GM21786 (cell line): ENCODE measurements at regions not wholly inside any gene's neighbourhood (a gene's known extent, or its start where the extent isn't known, plus 50 kb on each side); places are given as distances from the start of the nearest gene placed in this dataset.

Experiments
- ATAC-seq: cut with Tn5 transposase; IDR thresholded peaks from one replicate; pipeline ENCODE4 v1.9.1; 2021; ENCODE audit not compliant: unreplicated experiment

DNA sequence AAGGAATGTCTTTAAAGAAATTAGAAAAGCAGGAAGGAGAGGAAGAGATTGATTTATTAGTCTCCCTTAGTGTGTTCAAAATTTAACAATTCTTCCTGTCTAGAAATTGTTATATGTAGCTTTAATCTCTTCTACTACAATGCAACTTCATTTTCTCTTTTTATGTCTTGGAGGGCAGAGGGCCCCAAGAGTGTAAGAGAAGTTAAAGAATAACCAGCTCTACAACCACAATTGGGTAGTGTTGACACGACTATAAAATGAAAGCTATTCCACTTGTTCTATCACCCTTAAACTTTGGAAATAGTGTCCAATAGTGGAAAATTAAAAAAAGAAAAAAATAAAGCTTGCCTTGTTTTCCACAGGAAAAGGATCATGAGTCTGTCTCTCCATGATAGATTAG is 82.6 kb upstream of the DPYD start:
- no peak for ATAC-seq

GRCh38 chr1:98002288-98002687 is 81.5 kb upstream of the DPYD start:
- ATAC-seq, result no peak

- ATAC-seq, result no peak
Observed at GRCh38 chr1:98001764-98002163, 80.9 kb upstream of the DPYD start.

DNA sequence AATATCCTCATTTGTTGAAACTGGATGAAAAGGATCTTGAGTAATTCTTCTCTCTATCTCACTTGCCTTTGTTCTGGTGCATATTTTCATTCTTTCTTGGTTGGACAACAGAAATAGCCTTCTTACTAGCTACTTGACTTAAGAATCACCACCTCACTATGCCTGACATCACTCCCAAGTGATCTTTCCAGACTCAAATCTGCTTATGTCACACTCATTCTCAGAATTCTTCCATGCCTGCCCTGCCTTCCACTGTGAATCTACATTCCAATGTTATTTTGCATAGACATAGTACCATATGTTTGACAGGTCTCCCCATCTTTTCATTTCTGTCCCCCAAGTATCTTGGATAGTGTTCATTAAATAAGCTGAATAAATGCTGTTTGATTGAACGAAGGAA is 78.5 kb upstream of the DPYD start:
- ATAC-seq, result no peak

GRCh38 chr1:97996880-97997279 is 76.0 kb upstream of the DPYD start:
- ATAC-seq, result no peak

GRCh38 chr1:97989094-97989680 is 68.4 kb upstream of the DPYD start:
- no peak for ATAC-seq

GRCh38 chr1:97986041-97987005 is 65.5 kb upstream of the DPYD start:
- ATAC-seq, result no peak

GRCh38 chr1:97983126-97983525 is 62.3 kb upstream of the DPYD start:
- no peak for ATAC-seq

DNA sequence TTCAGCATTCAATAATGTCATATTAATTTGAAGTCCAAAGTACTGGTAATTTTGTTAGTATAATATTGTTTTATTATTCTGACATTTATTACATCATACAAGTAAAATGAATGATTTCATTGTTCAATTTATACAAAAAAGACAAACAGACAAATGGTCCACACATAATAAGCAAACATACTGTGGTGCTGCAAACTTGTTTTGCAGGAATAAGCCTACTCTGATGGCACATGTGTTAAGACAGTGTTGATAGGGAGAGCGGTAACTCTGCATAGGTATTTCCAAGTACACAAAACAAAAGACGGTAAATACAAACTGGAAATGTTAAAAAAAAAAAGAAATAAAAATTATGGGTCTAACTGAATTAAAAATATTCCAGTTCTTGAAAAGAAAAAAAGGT is 59.7 kb upstream of the DPYD start:
- no peak for ATAC-seq

GRCh38 chr1:97976801-97977200 is 56.0 kb upstream of the DPYD start:
- no peak for ATAC-seq
